Endothelial cell of umbilical vein (primary cell): ENCODE measurements at regions not wholly inside any gene's neighbourhood (a gene's known extent, or its start where the extent isn't known, plus 50 kb on each side); places are given as distances from the start of the nearest gene placed in this dataset.

Source experiments
- BruUV-seq: library from RNA; stranded (reverse); fragments of 400-500 nt; replicated peaks from 2 replicates; lab custom pipeline; 2021; lab: Mats Ljungman, UMichigan
- CTCF ChIA-PET: fragments of 300-600, 350-600 bp; sonication (Branson Sonifier 250); formaldehyde crosslinking; loops from one replicate; lab custom pipeline; 2021; ENCODE audit warnings: antibody characterized with exemption, inconsistent platforms; lab: Charles Lee
- POLR2A ChIA-PET: fragments of 300-600, 350-600 bp; sonication (Branson Sonifier 250); formaldehyde crosslinking; loops from one replicate; lab custom pipeline; 2021; ENCODE audit warnings: antibody characterized with exemption, inconsistent platforms; lab: Charles Lee
- DNase-seq: peaks from one replicate; pipeline ENCODE4 v3.0.0-alpha.2; 2011; ENCODE audit warnings: low read depth, low spot score
- FAIRE-seq: peaks from 2 replicates; lab custom pipeline; 2011; peaks lifted over from hg19 to GRCh38; lab: Jason Lieb, UNC
- H2AFZ ChIP-seq: 2 replicates; pipeline ENCODE4 v1.6.0; 2012; ENCODE audit warnings: low read depth, low read length, control low read depth, inconsistent platforms
- H3K27ac ChIP-seq: 2 replicates; pipeline ENCODE4 v1.5.1; 2011; ENCODE audit warnings: low read depth, mild to moderate bottlenecking, control low read depth, low read length, moderate library complexity; ENCODE audit not compliant: insufficient read depth
- H3K27me3 ChIP-seq, 2 experiments: 2 replicates each; pipeline versions ENCODE4 v1.6.0 to v1.6.1; 2011; ENCODE audit warnings: low read length in 2 of 2, mixed read lengths in 1 of 2; ENCODE audit not compliant: control insufficient read depth in 2 of 2, insufficient read depth in 2 of 2
- H3K36me3 ChIP-seq, 2 experiments: 2 replicates in 1 of 2; 3 replicates in 1 of 2; pipeline ENCODE4 v1.5.1; 2011; ENCODE audit warnings: low read length in 2 of 2, mild to moderate bottlenecking in 1 of 2, moderate library complexity in 1 of 2; ENCODE audit not compliant: control insufficient read depth in 2 of 2, insufficient read depth in 2 of 2; ENCODE audit errors: extremely low read depth in 1 of 2
- H3K4me1 ChIP-seq: 3 replicates; pipeline ENCODE4 v1.5.1; 2011; ENCODE audit warnings: mild to moderate bottlenecking, low read length; ENCODE audit not compliant: control insufficient read depth, insufficient read depth; ENCODE audit errors: extremely low read depth
- H3K4me2 ChIP-seq: 2 replicates; pipeline ENCODE4 v1.6.1; 2011; ENCODE audit warnings: low read length, control low read depth, mixed read lengths; ENCODE audit not compliant: insufficient read depth
- H3K4me3 ChIP-seq, 3 experiments: fragments of 200-600 bp in 1 of 3; sonication (generic), shearing (Covaris generic) in 1 of 3; replicated peaks in 1 of 3; 2 replicates each; pipeline ENCODE4 v1.5.1; 2011 to 2016; ENCODE audit warnings: control low read depth in 3 of 3, low read length in 3 of 3, mild to moderate bottlenecking in 2 of 3, inconsistent platforms in 1 of 3, low read depth in 1 of 3, moderate library complexity in 1 of 3; ENCODE audit not compliant: insufficient read depth in 1 of 3
- H3K79me2 ChIP-seq: 2 replicates; pipeline ENCODE4 v1.6.0; 2012; ENCODE audit warnings: low read length, inconsistent platforms; ENCODE audit not compliant: control insufficient read depth, insufficient read depth
- H3K9ac ChIP-seq: replicated peaks from 2 replicates; pipeline ENCODE3; 2011; ENCODE audit warnings: low read length, control low read depth; ENCODE audit not compliant: insufficient read depth; ENCODE audit errors: extremely low read depth
- H3K9me1 ChIP-seq: replicated peaks from 3 replicates; pipeline ENCODE4 v1.6.0; 2011; ENCODE audit warnings: mild to moderate bottlenecking, low read length; ENCODE audit not compliant: control insufficient read depth, insufficient read depth; ENCODE audit errors: extremely low read depth
- H3K9me3 ChIP-seq: replicated peaks from 2 replicates; pipeline ENCODE4 v1.5.1; 2012; ENCODE audit warnings: low read length, inconsistent platforms; ENCODE audit not compliant: control insufficient read depth, insufficient read depth
- H4K20me1 ChIP-seq: replicated peaks from 2 replicates; pipeline ENCODE3; 2011; ENCODE audit warnings: mild to moderate bottlenecking, low read length; ENCODE audit not compliant: control insufficient read depth, insufficient read depth; ENCODE audit errors: extremely low read depth
- EZH2 ChIP-seq: IDR thresholded peaks from 2 replicates; pipeline ENCODE4 v1.6.1; 2012; ENCODE audit warnings: borderline replicate concordance, low read depth, mild to moderate bottlenecking, moderate library complexity, low read length, inconsistent platforms; ENCODE audit not compliant: severe bottlenecking
- FOS ChIP-seq: IDR thresholded peaks from 2 replicates; pipeline ENCODE4 v1.6.1; 2011; ENCODE audit warnings: mild to moderate bottlenecking, low read length, moderate library complexity, borderline replicate concordance; ENCODE audit not compliant: insufficient read depth
- GATA2 ChIP-seq: IDR thresholded peaks from 2 replicates; pipeline ENCODE4 v1.7.0; 2011; ENCODE audit warnings: low read depth, mild to moderate bottlenecking, moderate library complexity, mixed read lengths, low read length; ENCODE audit not compliant: insufficient read length, insufficient read depth
- JUN ChIP-seq: IDR thresholded peaks from 2 replicates; pipeline ENCODE4 v1.6.1; 2011; ENCODE audit warnings: borderline replicate concordance, low read depth; ENCODE audit not compliant: insufficient read length, insufficient read depth
- MYC ChIP-seq: IDR thresholded peaks from one replicate; pipeline ENCODE4 v1.6.1; 2011; ENCODE audit warnings: mild to moderate bottlenecking, low read depth, low read length
- POLR2A ChIP-seq: IDR thresholded peaks from 2 replicates; pipeline ENCODE4 v1.6.1; 2012; ENCODE audit warnings: low read depth, mild to moderate bottlenecking, control low read depth, low read length
- POLR2AphosphoS5 ChIP-seq: IDR thresholded peaks from 2 replicates; pipeline ENCODE4 v1.6.1; 2012; ENCODE audit warnings: low read depth, mild to moderate bottlenecking, control low read depth, low read length, moderate library complexity; ENCODE audit not compliant: insufficient read depth
- dilution Hi-C: fragments of 300-500 bp; cut with MboI; formaldehyde crosslinking; loops from one replicate; pipeline ENCODE4 v1.15.0; 2019; ENCODE audit warnings: low sequenced_read_pairs; ENCODE audit not compliant: extremely low pct_ligation_motif_present
- intact Hi-C: fragments of 100-400 bp; cut with micrococcal nuclease; formaldehyde crosslinking; loops from one replicate; pipeline ENCODE4 v1.10.0; 2022
- TF ChIP-seq, protein P1 (sequence below): IDR thresholded peaks from 2 replicates; pipeline ENCODE4 v1.6.1; 2011; ENCODE audit not compliant: insufficient read depth, insufficient read length
- TF ChIP-seq, protein P2 (sequence below), 2 donors: IDR thresholded peaks; 1 replicate in 1 of 2; 2 replicates in 1 of 2; pipeline ENCODE4 v1.5.1; 2011; ENCODE audit warnings: low read length in 2 of 2, mild to moderate bottlenecking in 2 of 2, moderate library complexity in 2 of 2, control low read depth in 1 of 2, inconsistent platforms in 1 of 2, low read depth in 1 of 2; ENCODE audit not compliant: insufficient read depth in 1 of 2; ENCODE audit errors: extremely low read depth in 1 of 2

DNA sequence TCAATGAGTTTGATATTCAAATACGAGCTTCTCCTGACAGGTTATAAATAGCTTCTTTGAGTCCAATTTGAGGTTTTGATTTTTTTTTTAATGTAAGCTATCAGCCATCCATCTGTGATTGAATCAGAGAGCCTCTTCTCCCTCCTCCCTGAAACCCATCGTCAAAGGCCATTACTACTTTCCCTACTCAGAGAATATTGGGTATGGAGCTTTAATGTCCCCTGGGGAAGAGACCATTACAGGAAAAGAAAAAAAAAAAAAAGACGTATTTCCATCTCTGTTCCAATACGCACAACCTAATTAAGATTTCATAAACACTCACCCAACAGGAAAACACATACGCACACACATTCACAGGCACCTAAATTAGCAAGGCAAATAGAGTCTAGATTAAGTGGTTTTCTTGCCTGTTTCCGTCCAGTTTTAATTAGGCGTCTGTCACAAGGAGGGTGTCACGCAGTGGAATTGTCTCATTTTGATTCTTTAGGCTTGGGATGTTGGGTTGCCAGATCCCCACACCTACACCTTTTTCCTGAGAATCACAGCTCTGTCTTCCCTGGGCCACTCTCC is 194.3 kb upstream of the RPL38 start:
- intact Hi-C loops, result no loop called here
- H3K9ac ChIP-seq, result no peak overlapping the region
- CTCF ChIA-PET, result no interaction called here
- dilution Hi-C loops, result no loop called here
- H3K4me2 ChIP-seq, result no peak overlapping the region
- no peaks in the 10 kb centered on the region for H3K27me3 ChIP-seq
- H2AFZ ChIP-seq, result no peak overlapping the region
- H3K4me3 ChIP-seq, result no peak overlapping the region
- H3K4me1 ChIP-seq, result no peaks in the 10 kb centered on the region
- H4K20me1 ChIP-seq, result no peaks in the 10 kb centered on the region
- BruUV-seq, result no TSS peak
- no peak for FAIRE-seq
- no peaks in the 10 kb centered on the region for H3K79me2 ChIP-seq
- no peak overlapping the region for H3K27ac ChIP-seq
- POLR2A ChIA-PET, result no interaction called here
- H3K9me3 ChIP-seq, result no peaks in the 10 kb centered on the region
- no peaks in the 10 kb centered on the region for H3K9me1 ChIP-seq
- TF ChIP-seq, protein P1, sequence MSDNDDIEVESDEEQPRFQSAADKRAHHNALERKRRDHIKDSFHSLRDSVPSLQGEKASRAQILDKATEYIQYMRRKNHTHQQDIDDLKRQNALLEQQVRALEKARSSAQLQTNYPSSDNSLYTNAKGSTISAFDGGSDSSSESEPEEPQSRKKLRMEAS, result no peak
- no peak for TF ChIP-seq FOS
- TF ChIP-seq EZH2, result no peak
- TF ChIP-seq POLR2AphosphoS5, result no peak
- TF ChIP-seq POLR2A, result no peak
- TF ChIP-seq, protein P2, sequence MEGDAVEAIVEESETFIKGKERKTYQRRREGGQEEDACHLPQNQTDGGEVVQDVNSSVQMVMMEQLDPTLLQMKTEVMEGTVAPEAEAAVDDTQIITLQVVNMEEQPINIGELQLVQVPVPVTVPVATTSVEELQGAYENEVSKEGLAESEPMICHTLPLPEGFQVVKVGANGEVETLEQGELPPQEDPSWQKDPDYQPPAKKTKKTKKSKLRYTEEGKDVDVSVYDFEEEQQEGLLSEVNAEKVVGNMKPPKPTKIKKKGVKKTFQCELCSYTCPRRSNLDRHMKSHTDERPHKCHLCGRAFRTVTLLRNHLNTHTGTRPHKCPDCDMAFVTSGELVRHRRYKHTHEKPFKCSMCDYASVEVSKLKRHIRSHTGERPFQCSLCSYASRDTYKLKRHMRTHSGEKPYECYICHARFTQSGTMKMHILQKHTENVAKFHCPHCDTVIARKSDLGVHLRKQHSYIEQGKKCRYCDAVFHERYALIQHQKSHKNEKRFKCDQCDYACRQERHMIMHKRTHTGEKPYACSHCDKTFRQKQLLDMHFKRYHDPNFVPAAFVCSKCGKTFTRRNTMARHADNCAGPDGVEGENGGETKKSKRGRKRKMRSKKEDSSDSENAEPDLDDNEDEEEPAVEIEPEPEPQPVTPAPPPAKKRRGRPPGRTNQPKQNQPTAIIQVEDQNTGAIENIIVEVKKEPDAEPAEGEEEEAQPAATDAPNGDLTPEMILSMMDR (IDR thresholded peaks at IDR 0.05; ENCODE audit: extremely low read depth in 1 of 2, insufficient read depth in 1 of 2, low read depth in 1 of 2, low read length in 2 of 2), result no peak
- no peak for TF ChIP-seq GATA2
- TF ChIP-seq JUN, result no peak
- no peak for TF ChIP-seq MYC
- DNase-seq, result no peak
- H3K36me3 ChIP-seq, result no peaks in the 10 kb centered on the region
